ENCODE measurements at regions not wholly inside any gene's neighbourhood (a gene's known extent, or its start where the extent isn't known, plus 50 kb on each side); places are given as distances from the start of the nearest gene placed in this dataset.

DNA sequence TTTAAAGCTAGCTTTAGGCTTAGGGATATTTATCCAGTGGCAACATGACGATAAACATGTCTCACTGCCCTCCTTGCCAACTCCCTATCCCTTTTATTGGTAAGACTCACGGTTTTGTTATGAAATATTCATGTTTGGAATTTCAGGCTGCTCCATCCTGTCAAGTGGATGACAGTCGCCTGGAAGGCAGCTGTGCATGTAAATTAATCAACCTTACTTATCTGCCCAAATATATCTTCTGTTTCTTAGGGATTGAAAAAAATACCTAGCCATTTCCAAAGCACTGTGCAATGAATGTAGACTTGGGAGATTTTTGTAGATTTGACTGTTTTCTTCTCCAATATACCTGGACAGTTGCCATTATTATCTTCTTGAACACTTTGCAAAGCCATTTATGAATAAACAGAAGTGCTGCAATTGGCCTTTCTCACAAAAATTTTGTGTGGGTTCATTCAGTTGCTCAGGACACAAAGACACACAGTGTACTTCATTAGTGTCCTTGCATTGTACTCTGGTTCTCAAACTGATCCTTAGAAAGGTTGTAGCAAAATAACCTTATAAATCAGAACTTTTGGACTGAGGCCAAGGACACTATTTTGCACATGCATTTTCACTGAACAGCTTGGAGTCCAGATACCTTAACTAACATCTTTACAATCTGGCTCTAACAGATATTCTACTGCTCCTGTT lies 889.4 kb upstream of the SEMA6A start:
- no peak overlapping the region for H2AFZ ChIP-seq (ENCODE audit: low read depth, low read length)
- DNase-seq (ENCODE audit: low read depth, low spot score) (no peak), FAIRE-seq (no peak)
- H4K20me1 ChIP-seq (replicated peaks; ENCODE audit: control insufficient read depth, extremely low read depth, insufficient read depth, low read length): no peaks in the 10 kb centered on the region
- H3K4me1 ChIP-seq (ENCODE audit: control insufficient read depth, extremely low read depth, insufficient read depth, low read length): no peaks in the 10 kb centered on the region
- dilution Hi-C loops (cut with MboI; ENCODE audit: extremely low pct_ligation_motif_present, low sequenced_read_pairs) (no loop called here), intact Hi-C loops (cut with micrococcal nuclease) (loop anchor here (5.0 kb wide), 1 partner anchor 1498 kb away; no protein-coding TSS in a partner anchor)
- H3K9me1 ChIP-seq (replicated peaks; ENCODE audit: control insufficient read depth, extremely low read depth, insufficient read depth, low read length): no peaks in the 10 kb centered on the region
- no peaks in the 10 kb centered on the region for H3K9me3 ChIP-seq (replicated peaks; ENCODE audit: control insufficient read depth, insufficient read depth, low read length)
- no peak overlapping the region for H3K9ac ChIP-seq (replicated peaks; ENCODE audit: extremely low read depth, insufficient read depth, low read length)
- no peaks in the 10 kb centered on the region for H3K79me2 ChIP-seq (ENCODE audit: control insufficient read depth, insufficient read depth, low read length)
- no peak overlapping the region for H3K27ac ChIP-seq (ENCODE audit: insufficient read depth, low read depth, low read length)
- TF ChIP-seq POLR2AphosphoS5 (IDR thresholded peaks at IDR 0.05; ENCODE audit: insufficient read depth, low read depth, low read length) (no peak), EZH2 (IDR thresholded peaks at IDR 0.05; ENCODE audit: borderline replicate concordance, low read depth, low read length, severe bottlenecking) (no peak), MYC (IDR thresholded peaks at IDR 0.05; ENCODE audit: low read depth, low read length) (no peak)
- no peak overlapping the region for H3K4me3 ChIP-seq (replicated peaks in 1 of 3; ENCODE audit: insufficient read depth in 1 of 3, low read depth in 1 of 3, low read length in 3 of 3)
- BruUV-seq (replicated peaks): no TSS peak
- no peaks in the 10 kb centered on the region for H3K27me3 ChIP-seq (ENCODE audit: control insufficient read depth in 2 of 2, insufficient read depth in 2 of 2, low read length in 2 of 2)
- ChIA-PET POLR2A (no interaction called here), CTCF (no interaction called here)
- no peak overlapping the region for H3K4me2 ChIP-seq (ENCODE audit: insufficient read depth, low read length)
- H3K36me3 ChIP-seq (ENCODE audit: control insufficient read depth in 2 of 2, extremely low read depth in 1 of 2, insufficient read depth in 2 of 2, low read length in 2 of 2): no peaks in the 10 kb centered on the region

GRCh38 chr5:117461966-117462365 lies 887.3 kb upstream of the SEMA6A start:
- no peak for FAIRE-seq
- H4K20me1 ChIP-seq (replicated peaks; ENCODE audit: control insufficient read depth, extremely low read depth, insufficient read depth, low read length): no peaks in the 10 kb centered on the region
- ChIA-PET POLR2A (no interaction called here), CTCF (no interaction called here)
- H2AFZ ChIP-seq (ENCODE audit: low read depth, low read length): no peak overlapping the region
- H3K9ac ChIP-seq (replicated peaks; ENCODE audit: extremely low read depth, insufficient read depth, low read length): no peak overlapping the region
- no peaks in the 10 kb centered on the region for H3K9me3 ChIP-seq (replicated peaks; ENCODE audit: control insufficient read depth, insufficient read depth, low read length)
- no peaks in the 10 kb centered on the region for H3K27me3 ChIP-seq (ENCODE audit: control insufficient read depth in 2 of 2, insufficient read depth in 2 of 2, low read length in 2 of 2)
- intact Hi-C loops (cut with micrococcal nuclease) (loop anchor here (5.0 kb wide), 1 partner anchor 1500 kb away; no protein-coding TSS in a partner anchor), dilution Hi-C loops (cut with MboI; ENCODE audit: extremely low pct_ligation_motif_present, low sequenced_read_pairs) (no loop called here)
- no peak overlapping the region for H3K4me3 ChIP-seq (replicated peaks in 1 of 3; ENCODE audit: insufficient read depth in 1 of 3, low read depth in 1 of 3, low read length in 3 of 3)
- H3K9me1 ChIP-seq (replicated peaks; ENCODE audit: control insufficient read depth, extremely low read depth, insufficient read depth, low read length): no peaks in the 10 kb centered on the region
- H3K79me2 ChIP-seq (ENCODE audit: control insufficient read depth, insufficient read depth, low read length): no peaks in the 10 kb centered on the region
- no peaks in the 10 kb centered on the region for H3K4me1 ChIP-seq (ENCODE audit: control insufficient read depth, extremely low read depth, insufficient read depth, low read length)
- no peak overlapping the region for H3K4me2 ChIP-seq (ENCODE audit: insufficient read depth, low read length)
- TF ChIP-seq GATA2 (IDR thresholded peaks at IDR 0.05; ENCODE audit: insufficient read depth, insufficient read length, low read depth, low read length): no peak
- no peak for TF ChIP-seq POLR2A (IDR thresholded peaks at IDR 0.05; ENCODE audit: low read depth, low read length)
- no TSS peak for BruUV-seq (replicated peaks)
- no peaks in the 10 kb centered on the region for H3K36me3 ChIP-seq (ENCODE audit: control insufficient read depth in 2 of 2, extremely low read depth in 1 of 2, insufficient read depth in 2 of 2, low read length in 2 of 2)
- H3K27ac ChIP-seq (ENCODE audit: insufficient read depth, low read depth, low read length): no peak overlapping the region
- no peak for DNase-seq (ENCODE audit: low read depth, low spot score)
